ENCODE measurements at regions not wholly inside any gene's neighbourhood (a gene's known extent, or its start where the extent isn't known, plus 50 kb on each side); places are given as distances from the start of the nearest gene placed in this dataset.

DNA sequence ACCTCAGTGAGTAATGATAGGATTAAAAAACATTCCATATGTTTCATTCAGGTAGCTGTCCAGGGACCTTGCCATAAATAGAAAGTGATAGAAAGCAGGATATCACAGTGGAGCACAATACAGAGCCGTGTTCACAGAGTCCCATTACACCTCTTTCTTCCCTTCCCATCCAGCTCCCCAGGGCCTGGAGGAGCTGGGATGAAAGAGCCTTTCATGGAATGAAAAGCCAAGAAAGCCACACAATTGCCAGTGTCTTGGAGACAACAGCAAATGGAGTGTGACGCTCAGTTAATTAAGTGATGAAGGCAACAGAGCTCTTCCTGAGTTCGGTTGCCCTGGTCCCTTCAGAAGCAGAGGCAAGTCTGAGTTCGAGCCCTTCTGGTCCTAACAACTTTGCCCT lies 387.3 kb upstream of the PLXNA2 start:
- Mint-ChIP-seq H3K4me1 (ENCODE audit: low read depth, unreplicated experiment) (no peaks in the 10 kb centered on the region), H3K4me3 (ENCODE audit: unreplicated experiment) (no peak overlapping the region), H3K9me3 (ENCODE audit: unreplicated experiment) (no peaks in the 10 kb centered on the region), H3K27ac (ENCODE audit: unreplicated experiment) (no peak overlapping the region), H3K36me3 (ENCODE audit: insufficient read depth, unreplicated experiment) (no peaks in the 10 kb centered on the region), H3K27me3 (ENCODE audit: insufficient read depth, unreplicated experiment) (peaks cover 21% of the 10 kb centered on the region)
- no peak for DNase-seq
- no TSS peak for BruUV-seq (replicated peaks)
- ChIA-PET CTCF (no interaction called here), POLR2A (no interaction called here)
- Histone ChIP-seq H3K4me1 (no peaks in the 10 kb centered on the region), H3K36me3 (ENCODE audit: control insufficient read depth, insufficient read depth, low read length) (no peaks in the 10 kb centered on the region), H3K9me3 (no peaks in the 10 kb centered on the region), H3K4me3 (ENCODE audit: low read depth, low read length) (no peak overlapping the region), H3K27me3 (replicated peaks; ENCODE audit: control insufficient read depth, insufficient read depth, low read length) (no peaks in the 10 kb centered on the region)
- TF ChIP-seq, protein P1, sequence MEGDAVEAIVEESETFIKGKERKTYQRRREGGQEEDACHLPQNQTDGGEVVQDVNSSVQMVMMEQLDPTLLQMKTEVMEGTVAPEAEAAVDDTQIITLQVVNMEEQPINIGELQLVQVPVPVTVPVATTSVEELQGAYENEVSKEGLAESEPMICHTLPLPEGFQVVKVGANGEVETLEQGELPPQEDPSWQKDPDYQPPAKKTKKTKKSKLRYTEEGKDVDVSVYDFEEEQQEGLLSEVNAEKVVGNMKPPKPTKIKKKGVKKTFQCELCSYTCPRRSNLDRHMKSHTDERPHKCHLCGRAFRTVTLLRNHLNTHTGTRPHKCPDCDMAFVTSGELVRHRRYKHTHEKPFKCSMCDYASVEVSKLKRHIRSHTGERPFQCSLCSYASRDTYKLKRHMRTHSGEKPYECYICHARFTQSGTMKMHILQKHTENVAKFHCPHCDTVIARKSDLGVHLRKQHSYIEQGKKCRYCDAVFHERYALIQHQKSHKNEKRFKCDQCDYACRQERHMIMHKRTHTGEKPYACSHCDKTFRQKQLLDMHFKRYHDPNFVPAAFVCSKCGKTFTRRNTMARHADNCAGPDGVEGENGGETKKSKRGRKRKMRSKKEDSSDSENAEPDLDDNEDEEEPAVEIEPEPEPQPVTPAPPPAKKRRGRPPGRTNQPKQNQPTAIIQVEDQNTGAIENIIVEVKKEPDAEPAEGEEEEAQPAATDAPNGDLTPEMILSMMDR (IDR thresholded peaks at IDR 0.05; ENCODE audit: insufficient read depth in 1 of 2, low read depth in 1 of 2, low read length in 1 of 2, severe bottlenecking in 1 of 2, unreplicated experiment in 1 of 2): no peak
- intact Hi-C loops (cut with micrococcal nuclease; ENCODE audit: unreplicated experiment): no loop called here

DNA sequence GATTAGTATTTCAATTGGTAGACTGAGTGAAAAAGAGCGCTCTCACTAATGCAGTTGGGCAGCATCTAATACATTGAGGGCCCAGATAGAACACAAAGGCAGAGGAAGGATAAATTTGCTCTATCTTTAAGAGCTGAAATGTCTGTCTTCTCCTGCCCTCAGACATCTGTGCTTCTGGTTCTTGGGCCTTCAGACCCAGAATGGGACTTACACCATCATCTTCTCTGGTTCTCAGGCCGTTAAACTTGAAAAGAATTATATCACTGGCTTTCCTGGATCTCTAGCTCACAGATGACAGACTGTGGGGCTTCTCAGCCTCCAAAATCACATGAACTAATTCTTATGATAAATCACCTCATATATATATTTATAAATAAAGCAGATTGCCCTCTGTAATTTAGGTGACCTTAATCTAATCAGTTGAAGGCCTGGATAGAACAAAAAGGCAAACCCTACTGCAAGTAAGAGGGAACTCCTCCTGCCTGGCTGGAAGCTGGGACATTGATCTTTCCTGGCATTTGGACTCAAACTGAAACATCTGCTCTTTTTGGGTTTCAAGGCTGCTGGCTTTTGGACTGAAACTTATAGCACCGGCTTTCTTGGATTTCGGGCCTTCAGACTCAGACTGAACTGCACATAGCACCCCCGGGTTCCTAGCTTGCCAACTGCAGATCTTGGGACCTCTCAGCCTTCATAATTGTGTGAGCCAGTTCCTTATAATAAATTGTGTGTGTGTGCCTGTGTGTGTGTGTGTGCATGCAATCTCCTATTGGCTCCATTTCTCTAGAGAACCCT lies 390.4 kb upstream of the PLXNA2 start:
- ChIA-PET CTCF (no interaction called here), POLR2A (no interaction called here)
- no peak overlapping the region for H3K27ac Mint-ChIP-seq (ENCODE audit: unreplicated experiment)
- H3K27me3 Mint-ChIP-seq (ENCODE audit: insufficient read depth, unreplicated experiment): peaks cover 33% of the 10 kb centered on the region
- BruUV-seq (replicated peaks): no TSS peak
- no peaks in the 10 kb centered on the region for H3K4me1 Mint-ChIP-seq (ENCODE audit: low read depth, unreplicated experiment)
- no peak overlapping the region for H3K4me3 Mint-ChIP-seq (ENCODE audit: unreplicated experiment)
- Histone ChIP-seq H3K4me1 (no peaks in the 10 kb centered on the region), H3K4me3 (ENCODE audit: low read depth, low read length) (no peak overlapping the region), H3K27me3 (replicated peaks; ENCODE audit: control insufficient read depth, insufficient read depth, low read length) (no peaks in the 10 kb centered on the region), H3K9me3 (no peaks in the 10 kb centered on the region), H3K36me3 (ENCODE audit: control insufficient read depth, insufficient read depth, low read length) (no peaks in the 10 kb centered on the region)
- no peaks in the 10 kb centered on the region for H3K36me3 Mint-ChIP-seq (ENCODE audit: insufficient read depth, unreplicated experiment)
- DNase-seq: no peak
- intact Hi-C loops (cut with micrococcal nuclease; ENCODE audit: unreplicated experiment): no loop called here
- H3K9me3 Mint-ChIP-seq (ENCODE audit: unreplicated experiment): no peaks in the 10 kb centered on the region
- TF ChIP-seq, protein P1 (IDR thresholded peaks at IDR 0.05; ENCODE audit: insufficient read depth in 1 of 2, low read depth in 1 of 2, low read length in 1 of 2, severe bottlenecking in 1 of 2, unreplicated experiment in 1 of 2): no peak

DNA sequence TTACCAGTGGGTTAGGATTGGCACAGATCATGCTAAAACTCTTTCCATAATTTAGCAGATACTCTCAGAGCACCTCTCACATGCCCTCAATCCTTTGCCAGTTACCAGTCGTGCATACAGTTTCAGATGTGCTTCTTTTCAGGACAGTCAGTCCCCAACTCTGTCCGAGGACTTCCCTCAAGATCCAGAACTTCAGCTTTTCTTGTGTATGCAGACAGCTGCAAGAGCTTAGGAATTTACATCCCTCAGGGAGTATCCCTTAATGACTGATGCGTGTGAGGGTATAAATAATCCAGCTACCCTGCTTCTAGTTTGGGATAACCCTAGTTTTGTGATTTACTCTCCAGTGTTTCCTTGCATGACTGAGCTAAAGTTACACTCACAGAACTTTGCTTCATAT lies 393.0 kb upstream of the PLXNA2 start:
- ChIA-PET CTCF (no interaction called here), POLR2A (no interaction called here)
- Mint-ChIP-seq H3K4me1 (ENCODE audit: low read depth, unreplicated experiment) (no peaks in the 10 kb centered on the region), H3K27ac (ENCODE audit: unreplicated experiment) (no peak overlapping the region), H3K36me3 (ENCODE audit: insufficient read depth, unreplicated experiment) (no peaks in the 10 kb centered on the region), H3K4me3 (ENCODE audit: unreplicated experiment) (no peak overlapping the region), H3K27me3 (ENCODE audit: insufficient read depth, unreplicated experiment) (peaks cover 32% of the 10 kb centered on the region), H3K9me3 (ENCODE audit: unreplicated experiment) (no peaks in the 10 kb centered on the region)
- Histone ChIP-seq H3K4me3 (ENCODE audit: low read depth, low read length) (no peak overlapping the region), H3K4me1 (no peaks in the 10 kb centered on the region), H3K27me3 (replicated peaks; ENCODE audit: control insufficient read depth, insufficient read depth, low read length) (no peaks in the 10 kb centered on the region), H3K36me3 (ENCODE audit: control insufficient read depth, insufficient read depth, low read length) (no peaks in the 10 kb centered on the region), H3K9me3 (no peaks in the 10 kb centered on the region)
- intact Hi-C loops (cut with micrococcal nuclease; ENCODE audit: unreplicated experiment): no loop called here
- BruUV-seq (replicated peaks): no TSS peak
- DNase-seq: no peak
- TF ChIP-seq, protein P1 (IDR thresholded peaks at IDR 0.05; ENCODE audit: insufficient read depth in 1 of 2, low read depth in 1 of 2, low read length in 1 of 2, severe bottlenecking in 1 of 2, unreplicated experiment in 1 of 2): no peak

All from Caco-2 (cell line).